RWPE2 (cell line): ENCODE measurements at regions not wholly inside any gene's neighbourhood (a gene's known extent, or its start where the extent isn't known, plus 50 kb on each side); places are given as distances from the start of the nearest gene placed in this dataset.

Experiments
- ATAC-seq: fragments of 200-7000 bp; cut with Tn5 transposase; 3 replicates; pipeline ENCODE4 v1.9.1; 2021; ENCODE audit warnings: low read depth
- DNase-seq: peaks from one replicate; pipeline ENCODE4 v3.0.0-alpha.2; 2020; ENCODE audit warnings: low spot score
- H3K27ac ChIP-seq: fragments of 450-650 bp; 2 replicates; pipeline ENCODE4 v1.5.1; 2017; ENCODE audit warnings: mild to moderate bottlenecking; ENCODE audit not compliant: poor library complexity, severe bottlenecking
- H3K27me3 ChIP-seq: fragments of 250-450 bp; sonication (Bioruptor Pico); 2 replicates; pipeline ENCODE4 v1.5.1; 2021; ENCODE audit warnings: mild to moderate bottlenecking, moderate library complexity; ENCODE audit not compliant: insufficient read depth, poor library complexity, severe bottlenecking
- H3K36me3 ChIP-seq: fragments of 250-450 bp; sonication (Bioruptor Pico); 2 replicates; pipeline ENCODE4 v1.5.1; 2020; ENCODE audit warnings: low read depth, mild to moderate bottlenecking, moderate library complexity
- H3K4me1 ChIP-seq: fragments of 250-450 bp; sonication (Bioruptor Pico); 2 replicates; pipeline ENCODE4 v1.5.1; 2021; ENCODE audit warnings: mild to moderate bottlenecking, moderate library complexity; ENCODE audit not compliant: insufficient read depth, poor library complexity, severe bottlenecking
- H3K4me3 ChIP-seq: fragments of 250-450 bp; sonication (Bioruptor Pico); 2 replicates; pipeline ENCODE4 v1.5.1; 2021; ENCODE audit warnings: mild to moderate bottlenecking, moderate library complexity; ENCODE audit not compliant: severe bottlenecking
- H3K9me3 ChIP-seq: fragments of 250-450 bp; sonication (Bioruptor Pico); 2 replicates; pipeline ENCODE4 v1.5.1; 2021; ENCODE audit warnings: mild to moderate bottlenecking, moderate library complexity; ENCODE audit not compliant: severe bottlenecking
- TF ChIP-seq, protein P1 (sequence below): fragments of 450-650 bp; IDR thresholded peaks from one replicate; pipeline ENCODE4 v1.5.1; 2017; ENCODE audit warnings: mild to moderate bottlenecking, moderate library complexity; ENCODE audit not compliant: poor library complexity, severe bottlenecking

DNA sequence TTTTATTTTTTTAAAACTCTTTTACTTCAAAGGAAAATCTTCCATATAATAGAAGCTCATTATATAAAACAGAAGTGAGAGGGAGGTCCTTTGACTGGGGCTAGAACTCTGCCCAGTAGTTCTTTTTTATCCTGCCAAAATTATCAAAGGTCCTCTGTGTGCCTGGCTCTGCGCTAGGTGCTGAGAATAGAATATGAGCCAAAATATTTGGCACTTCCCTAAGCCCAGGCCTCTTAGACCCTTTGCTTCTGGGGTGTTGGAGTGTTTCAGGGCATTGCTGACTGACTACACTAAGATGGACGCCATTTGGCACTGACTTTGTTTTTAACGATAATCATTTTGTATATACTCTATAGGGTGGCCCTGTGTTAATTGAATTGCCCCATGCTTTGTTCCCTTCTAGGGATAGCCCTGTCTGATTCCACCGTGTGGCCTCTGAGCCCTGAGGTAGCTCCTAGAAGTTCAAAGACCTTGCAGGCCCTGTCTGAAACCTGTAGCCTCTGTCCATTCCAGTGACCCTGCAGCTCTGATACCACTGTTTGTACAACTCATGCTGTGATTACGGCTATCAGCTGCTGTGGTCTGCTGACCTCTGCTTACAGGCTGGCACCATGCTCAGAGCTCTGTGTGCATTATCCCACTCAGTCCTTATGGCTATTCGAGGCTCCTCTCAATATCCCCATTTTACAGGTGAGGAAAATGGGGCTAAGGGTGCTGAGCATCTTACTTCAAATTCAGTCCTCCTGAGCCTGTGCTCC, 84.3 kb upstream of the SHB start:
- H3K27me3 ChIP-seq, result no peaks in the 10 kb centered on the region
- H3K9me3 ChIP-seq, result no peaks in the 10 kb centered on the region
- DNase-seq (no peak), ATAC-seq (no peak)
- no peak overlapping the region for H3K27ac ChIP-seq
- TF ChIP-seq, protein P1, sequence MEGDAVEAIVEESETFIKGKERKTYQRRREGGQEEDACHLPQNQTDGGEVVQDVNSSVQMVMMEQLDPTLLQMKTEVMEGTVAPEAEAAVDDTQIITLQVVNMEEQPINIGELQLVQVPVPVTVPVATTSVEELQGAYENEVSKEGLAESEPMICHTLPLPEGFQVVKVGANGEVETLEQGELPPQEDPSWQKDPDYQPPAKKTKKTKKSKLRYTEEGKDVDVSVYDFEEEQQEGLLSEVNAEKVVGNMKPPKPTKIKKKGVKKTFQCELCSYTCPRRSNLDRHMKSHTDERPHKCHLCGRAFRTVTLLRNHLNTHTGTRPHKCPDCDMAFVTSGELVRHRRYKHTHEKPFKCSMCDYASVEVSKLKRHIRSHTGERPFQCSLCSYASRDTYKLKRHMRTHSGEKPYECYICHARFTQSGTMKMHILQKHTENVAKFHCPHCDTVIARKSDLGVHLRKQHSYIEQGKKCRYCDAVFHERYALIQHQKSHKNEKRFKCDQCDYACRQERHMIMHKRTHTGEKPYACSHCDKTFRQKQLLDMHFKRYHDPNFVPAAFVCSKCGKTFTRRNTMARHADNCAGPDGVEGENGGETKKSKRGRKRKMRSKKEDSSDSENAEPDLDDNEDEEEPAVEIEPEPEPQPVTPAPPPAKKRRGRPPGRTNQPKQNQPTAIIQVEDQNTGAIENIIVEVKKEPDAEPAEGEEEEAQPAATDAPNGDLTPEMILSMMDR, result no peak
- H3K4me1 ChIP-seq, result no peaks in the 10 kb centered on the region
- H3K4me3 ChIP-seq, result no peak overlapping the region
- no peaks in the 10 kb centered on the region for H3K36me3 ChIP-seq

DNA sequence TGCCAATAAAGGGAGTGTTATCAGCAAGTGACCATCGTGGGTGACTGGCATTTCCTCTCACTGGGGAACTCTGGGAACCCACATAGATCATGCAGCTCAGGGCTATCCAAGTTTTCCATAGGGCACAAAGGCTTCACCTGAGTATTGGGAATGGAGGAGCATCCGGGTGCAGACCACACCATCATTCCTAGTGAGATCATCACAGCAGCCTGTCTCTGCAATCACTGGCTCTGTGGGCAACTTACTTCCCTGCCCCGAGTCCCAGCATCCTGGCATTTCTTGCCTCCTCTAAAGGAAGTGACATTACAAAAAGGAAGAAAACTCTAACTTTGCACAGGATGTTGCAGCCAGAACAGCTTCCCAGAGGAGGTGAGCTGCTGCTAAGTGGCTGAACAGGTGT, 80.6 kb upstream of the SHB start:
- no peak overlapping the region for H3K27ac ChIP-seq

DNA sequence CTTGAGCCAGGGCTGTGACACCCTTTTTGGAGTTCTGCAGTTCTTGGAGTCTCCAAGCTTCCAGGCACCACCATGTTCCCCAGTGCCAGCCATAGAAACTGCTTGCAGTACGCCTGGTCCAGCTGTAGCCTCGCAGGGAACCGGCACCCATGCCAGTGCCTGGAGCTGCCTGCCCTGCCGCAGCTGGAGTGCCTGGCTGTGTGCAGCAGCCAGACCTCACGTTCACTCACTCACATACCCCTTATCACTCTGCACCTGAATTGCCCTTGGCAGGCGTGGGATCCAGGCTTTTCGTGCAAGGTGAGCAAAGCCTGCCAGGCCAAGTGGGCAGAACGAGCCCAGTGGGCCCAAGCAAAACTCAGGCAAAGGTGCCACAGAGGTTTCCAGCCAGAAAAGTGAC, 77.8 kb upstream of the SHB start:
- DNase-seq, result no peak
- ATAC-seq, result no peak
- no peak overlapping the region for H3K4me3 ChIP-seq
- no peaks in the 10 kb centered on the region for H3K27me3 ChIP-seq
- H3K36me3 ChIP-seq, result no peaks in the 10 kb centered on the region
- H3K27ac ChIP-seq, result no peak overlapping the region
- H3K9me3 ChIP-seq, result no peaks in the 10 kb centered on the region
- TF ChIP-seq, protein P1, result no peak
- H3K4me1 ChIP-seq, result peaks cover 2% of the 10 kb centered on the region

More for the DNA sequence above, 80.6 kb upstream of the SHB start:
- no peak for ATAC-seq
- TF ChIP-seq, protein P1, result no peak
- Histone ChIP-seq H3K27me3 (no peaks in the 10 kb centered on the region), H3K36me3 (no peaks in the 10 kb centered on the region), H3K4me1 (no peaks in the 10 kb centered on the region), H3K4me3 (no peak overlapping the region), H3K9me3 (no peaks in the 10 kb centered on the region)
- no peak for DNase-seq

DNA sequence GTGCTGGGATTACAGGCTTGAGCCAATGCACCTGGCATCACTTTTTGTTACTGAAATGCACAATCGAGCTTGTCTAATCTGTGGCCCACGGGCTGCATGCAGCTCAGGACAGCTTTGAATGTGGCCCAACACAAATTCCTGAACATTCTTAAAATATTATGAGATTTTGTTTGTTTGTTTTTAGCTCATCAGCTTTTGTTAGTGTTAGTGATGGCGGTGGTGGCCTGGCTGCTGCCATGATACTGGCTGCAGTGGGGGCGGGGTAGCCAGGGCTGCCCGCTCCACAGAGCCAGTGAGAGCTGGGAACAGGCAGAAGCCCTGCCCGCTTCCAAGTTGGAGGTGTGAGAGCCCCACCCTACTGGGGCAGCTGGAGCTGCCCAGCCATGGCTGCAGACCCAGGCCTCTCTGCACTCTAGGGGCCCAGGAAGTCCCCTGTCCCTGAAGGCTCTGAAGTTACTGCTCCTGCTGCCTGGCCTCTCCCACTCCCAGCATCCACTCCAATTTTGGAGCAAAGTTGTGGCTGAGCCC, 76.6 kb upstream of the SHB start:
- TF ChIP-seq, protein P1, result no peak
- Histone ChIP-seq H3K27me3 (no peaks in the 10 kb centered on the region), H3K4me3 (no peak overlapping the region), H3K4me1 (peaks cover 9% of the 10 kb centered on the region), H3K36me3 (no peaks in the 10 kb centered on the region), H3K9me3 (no peaks in the 10 kb centered on the region), H3K27ac (no peak overlapping the region)
- no peak for DNase-seq
- ATAC-seq, result no peak

DNA sequence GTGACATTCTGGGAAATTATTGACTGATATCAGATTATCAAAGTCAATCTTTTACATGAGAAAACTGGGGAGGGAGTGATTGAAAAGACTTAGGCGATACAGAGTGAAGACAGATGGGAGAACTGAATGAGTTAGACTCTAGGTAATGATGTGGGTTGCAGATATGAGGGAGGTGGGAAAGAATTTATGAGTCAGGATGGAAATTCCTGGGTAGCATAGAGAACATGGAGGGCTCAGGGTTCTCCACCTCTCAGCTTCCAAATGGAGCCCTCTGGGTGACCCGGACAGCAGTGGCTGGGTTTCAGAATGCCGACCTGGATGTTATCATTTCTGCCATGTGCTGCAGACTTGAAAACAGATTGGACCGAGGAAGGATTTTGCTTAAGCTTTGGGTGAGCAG, 75.4 kb upstream of the SHB start:
- DNase-seq, result no peak
- Histone ChIP-seq H3K27me3 (no peaks in the 10 kb centered on the region), H3K36me3 (no peaks in the 10 kb centered on the region), H3K4me1 (peaks cover 9% of the 10 kb centered on the region), H3K4me3 (no peak overlapping the region), H3K27ac (no peak overlapping the region), H3K9me3 (no peaks in the 10 kb centered on the region)
- ATAC-seq, result peak; percentile 62; the same call in 1 of the 3 replicates
- TF ChIP-seq, protein P1, result no peak
